NOMO-1 (cell line): ENCODE measurements at regions not wholly inside any gene's neighbourhood (a gene's known extent, or its start where the extent isn't known, plus 50 kb on each side); places are given as distances from the start of the nearest gene placed in this dataset.
"Not testable (repeated sequence)": the region's sequence is repeated elsewhere in the genome, so short reads cannot be mapped to it uniquely, and the experiment has no call there.

ENCODE experiments used
- DNase-seq, 2 experiments: peaks; one replicate each; lab custom pipeline; 2025; ENCODE audit not compliant: unreplicated experiment in 2 of 2; lab: John Stamatoyannopoulos, UW

DNA sequence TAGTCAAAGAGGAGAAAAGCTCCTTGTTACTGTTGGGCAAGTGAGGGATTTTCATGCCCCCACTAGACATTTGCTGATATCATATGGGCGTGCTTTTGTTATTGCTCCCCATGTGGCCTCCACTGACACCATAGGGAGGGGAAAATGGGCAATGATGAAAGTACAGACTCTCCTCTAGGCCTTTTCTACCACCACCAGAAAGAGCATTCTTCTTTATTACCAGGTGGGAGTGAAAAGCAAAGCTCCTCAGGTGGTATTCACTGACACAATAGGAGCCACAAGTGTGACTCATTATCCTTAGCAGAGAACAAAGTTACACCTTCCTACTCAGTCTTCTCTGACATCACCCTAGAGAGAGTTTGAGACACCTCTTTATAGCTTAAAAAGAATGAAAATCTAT lies 667.1 kb downstream of the LTN1 start:
- DNase-seq = no peak

DNA sequence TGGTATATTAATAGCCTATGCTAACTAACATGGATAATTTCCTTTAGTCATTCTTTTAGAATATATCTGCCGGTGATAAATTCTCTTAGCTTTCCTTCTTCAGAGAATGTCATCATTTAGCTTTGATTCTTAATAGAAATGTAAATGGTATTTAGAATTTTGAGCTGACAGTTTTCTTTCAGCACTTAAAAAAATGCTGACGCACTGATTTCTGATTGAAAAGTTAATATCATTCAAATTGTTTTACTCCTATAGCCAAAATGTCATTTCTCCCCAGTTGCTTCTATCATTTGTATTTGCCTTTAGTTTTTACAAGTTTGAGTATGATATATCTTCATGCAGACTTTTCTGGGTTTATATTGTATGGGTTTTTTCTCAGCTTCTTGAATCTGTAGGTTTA lies 668.0 kb downstream of the LTN1 start:
- no peak for DNase-seq

DNA sequence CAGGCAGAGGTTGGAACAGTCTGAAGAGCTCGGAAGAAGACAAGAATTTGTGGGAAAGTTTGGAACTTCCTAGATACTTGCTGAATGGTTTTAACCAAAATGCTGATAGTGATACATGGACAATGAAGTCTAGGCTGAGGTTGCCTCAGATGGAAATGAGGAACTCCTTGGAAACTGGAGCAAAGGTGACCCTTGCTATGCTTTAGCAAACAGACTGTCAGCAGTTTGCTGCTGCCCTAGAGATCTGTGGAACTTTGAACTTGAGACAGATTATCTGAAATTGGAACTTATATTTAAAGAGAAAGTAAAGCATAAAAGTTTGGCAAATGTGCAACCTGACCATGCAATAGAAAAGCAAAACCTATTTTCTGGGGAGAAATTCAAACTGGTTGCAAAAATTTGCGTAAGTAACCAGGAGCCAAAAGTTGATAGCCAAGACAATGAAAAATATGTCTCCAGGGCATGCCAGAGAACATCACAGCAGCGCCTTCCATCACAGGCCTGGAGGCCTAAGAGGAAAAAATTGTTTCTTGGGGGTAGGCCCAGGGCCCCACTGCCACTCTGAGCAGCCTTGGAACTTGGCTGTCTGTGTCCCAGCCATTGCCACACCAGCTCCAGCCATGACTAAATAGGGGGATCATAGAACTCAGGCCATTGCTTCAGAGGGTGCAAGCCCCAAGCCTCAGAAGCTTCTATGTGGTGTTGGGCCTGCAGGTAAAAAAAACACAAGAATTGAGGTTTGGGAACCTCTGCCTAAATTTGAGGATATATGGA lies 675.3 kb downstream of the LTN1 start:
- DNase-seq = no peak

DNA sequence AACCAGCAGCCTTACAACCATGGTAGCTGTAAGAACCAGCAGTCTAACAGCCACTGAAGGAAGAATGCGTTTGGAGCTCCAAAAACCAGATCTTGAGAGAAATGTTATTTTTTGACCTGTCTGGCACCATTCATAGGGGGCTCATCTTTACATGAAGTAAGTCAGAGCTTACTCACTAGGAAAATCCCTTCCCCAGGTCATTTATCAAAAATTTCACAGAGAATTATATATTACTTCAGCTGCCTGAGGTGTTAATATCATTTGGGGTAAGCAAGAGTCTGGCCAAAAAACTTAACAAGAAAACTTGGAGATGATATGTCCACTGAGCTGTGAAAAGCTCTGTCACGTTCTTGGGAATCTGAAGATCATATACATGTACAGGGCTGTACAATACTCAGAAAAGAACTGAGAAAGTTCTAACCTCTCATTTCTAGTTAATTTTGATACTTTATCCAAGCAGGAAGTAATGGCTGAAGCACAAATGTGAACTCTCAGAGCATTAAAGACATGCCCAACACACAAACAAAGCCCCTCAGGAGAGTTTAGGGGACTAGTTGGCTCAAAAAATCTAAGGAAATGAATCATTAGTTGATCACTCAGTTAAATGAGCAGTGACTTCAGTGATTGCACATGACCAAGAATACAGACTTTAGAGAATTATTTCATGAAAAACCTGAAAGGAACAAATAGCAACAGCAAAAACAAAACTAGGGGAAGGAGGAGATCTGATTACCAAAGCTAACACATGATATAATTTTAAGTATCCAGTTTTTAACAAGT lies 681.1 kb downstream of the LTN1 start:
- DNase-seq = no peak

DNA sequence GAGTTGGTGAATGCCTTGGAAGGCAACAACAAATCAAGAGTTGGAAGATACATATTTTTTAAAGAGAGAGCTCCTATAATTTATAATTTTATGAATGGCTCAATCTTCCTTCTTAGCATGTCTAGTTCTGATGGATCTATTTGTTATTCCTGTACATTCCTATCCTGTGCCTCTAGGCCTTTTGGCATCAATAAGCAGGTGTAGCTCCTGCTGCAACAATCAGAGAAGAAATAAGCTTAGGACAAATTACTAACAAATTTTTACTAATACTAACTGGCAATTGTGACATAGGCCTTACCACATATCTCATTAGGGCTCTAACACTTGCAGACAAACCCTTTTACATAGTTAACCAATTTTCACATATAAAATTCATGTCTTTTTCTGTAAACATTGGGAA lies 682.0 kb downstream of the LTN1 start:
- DNase-seq = no peak

DNA sequence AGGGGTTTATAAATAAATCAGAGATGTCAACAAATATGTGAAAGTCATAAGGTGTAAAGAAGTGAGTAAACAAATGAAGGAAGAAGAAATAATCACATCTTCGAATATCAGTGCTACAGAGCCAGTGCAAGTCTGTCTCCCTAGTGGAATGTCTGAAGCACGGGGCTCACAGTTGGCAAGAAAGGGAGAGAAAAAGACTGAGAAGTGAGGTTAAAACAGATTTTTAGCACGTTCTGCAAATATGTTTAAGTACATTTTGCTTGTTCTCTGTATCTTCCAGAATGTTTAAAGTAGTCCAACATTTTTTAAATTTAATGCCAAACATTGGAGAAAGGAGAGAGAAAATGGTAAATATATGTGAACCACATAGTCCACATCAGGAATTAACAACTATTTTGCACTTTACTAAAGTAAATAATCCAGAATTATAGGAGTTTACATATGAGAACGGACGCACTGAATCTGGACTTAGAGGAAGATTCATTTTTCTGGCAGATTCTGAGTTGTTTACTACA lies 682.4 kb downstream of the LTN1 start:
- no peak for DNase-seq

DNA sequence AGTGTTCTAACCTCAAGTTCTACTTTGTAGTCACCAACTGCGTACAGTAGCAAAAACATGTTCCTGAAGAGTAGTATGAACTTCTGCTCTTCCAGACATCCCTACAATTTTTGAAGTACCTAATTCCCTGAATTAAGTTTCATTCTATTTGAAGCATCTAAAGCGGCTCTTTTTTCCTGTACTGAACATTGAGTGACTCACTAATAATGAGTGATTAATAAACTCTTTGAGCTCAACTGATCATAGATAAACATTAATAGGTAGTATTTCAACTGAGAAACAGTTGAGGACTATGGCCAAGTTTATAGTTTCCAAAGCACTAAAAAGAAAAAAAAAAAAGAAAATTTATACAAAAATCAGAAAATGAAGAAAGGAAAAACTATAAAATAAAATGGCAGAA lies 683.1 kb downstream of the LTN1 start:
- no peak for DNase-seq

DNA sequence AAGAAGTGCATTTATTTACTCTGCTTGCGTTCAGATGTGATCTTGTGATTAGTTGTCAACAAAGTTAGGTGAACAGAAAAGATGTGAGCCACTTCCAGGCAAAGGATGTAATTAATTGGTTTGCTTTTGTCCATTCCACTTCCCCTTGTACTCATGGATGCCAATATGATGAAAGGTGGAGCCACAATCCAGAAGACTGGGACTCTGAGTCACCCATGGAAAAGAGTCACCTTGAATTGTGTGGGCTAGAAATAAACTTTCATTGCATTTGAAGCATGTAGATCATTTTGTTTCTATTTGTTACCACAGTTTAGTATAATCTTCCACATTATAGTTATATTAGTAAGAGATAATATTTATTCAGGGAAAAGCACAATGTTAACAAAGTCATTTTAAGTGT lies 684.2 kb downstream of the LTN1 start:
- DNase-seq = no peak

DNA sequence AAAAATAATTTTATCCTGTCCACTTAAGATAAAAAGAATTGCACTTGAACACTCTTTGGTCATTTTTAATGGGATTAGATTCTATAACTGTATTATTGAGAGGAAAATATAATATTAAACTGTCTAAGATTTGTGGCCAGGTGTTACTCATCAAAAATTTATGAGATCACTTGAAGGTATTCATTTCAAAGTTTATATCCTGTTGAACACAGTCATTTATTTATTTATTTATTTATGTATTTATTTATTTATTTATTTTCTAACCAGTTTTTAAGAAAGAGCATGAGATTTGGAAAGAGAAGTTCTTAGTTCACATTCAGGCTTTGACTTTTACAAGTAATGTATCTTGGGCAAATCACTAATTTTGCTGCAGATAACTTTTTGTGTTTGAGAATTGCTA lies 692.7 kb downstream of the LTN1 start:
- DNase-seq = no peak

DNA sequence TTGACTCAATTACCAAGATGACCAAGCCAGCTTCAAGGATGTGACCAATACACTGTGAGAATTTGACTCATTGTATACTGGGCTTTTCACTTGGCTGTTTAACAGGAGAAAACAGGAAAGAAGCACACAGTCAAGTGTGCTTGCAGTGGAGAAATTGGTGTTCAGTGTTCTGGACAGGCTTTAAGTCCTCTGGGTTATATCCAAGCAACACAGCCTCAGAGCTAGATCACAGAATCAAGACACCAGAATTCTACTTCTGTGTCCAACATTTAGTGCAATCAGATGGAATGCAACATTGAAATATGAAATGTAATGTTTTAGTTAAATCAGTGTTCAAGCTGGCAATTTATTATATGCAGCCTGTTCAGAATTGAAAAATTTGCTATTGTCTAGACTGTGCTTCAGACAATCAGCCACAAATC lies 694.4 kb downstream of the LTN1 start:
- DNase-seq = no peak

DNA sequence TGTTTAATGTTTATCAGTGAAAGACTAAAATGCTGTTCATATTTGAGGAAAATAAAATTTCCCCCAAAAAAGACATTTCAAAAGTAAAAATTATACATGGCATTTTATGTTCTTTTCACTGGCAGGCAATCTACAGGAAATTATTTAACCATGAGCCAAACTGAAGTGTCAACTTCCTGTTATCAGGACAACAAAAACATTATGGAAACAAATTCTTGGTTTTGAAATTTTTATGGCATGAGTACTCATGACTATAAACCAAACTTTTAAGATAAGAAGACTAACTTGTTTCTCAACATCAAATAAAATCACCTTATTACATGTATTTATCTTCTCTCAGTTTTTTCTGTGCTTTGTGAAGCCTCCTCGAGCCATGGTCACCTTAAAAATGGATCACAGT lies 698.6 kb downstream of the LTN1 start:
- no peak for DNase-seq

DNA sequence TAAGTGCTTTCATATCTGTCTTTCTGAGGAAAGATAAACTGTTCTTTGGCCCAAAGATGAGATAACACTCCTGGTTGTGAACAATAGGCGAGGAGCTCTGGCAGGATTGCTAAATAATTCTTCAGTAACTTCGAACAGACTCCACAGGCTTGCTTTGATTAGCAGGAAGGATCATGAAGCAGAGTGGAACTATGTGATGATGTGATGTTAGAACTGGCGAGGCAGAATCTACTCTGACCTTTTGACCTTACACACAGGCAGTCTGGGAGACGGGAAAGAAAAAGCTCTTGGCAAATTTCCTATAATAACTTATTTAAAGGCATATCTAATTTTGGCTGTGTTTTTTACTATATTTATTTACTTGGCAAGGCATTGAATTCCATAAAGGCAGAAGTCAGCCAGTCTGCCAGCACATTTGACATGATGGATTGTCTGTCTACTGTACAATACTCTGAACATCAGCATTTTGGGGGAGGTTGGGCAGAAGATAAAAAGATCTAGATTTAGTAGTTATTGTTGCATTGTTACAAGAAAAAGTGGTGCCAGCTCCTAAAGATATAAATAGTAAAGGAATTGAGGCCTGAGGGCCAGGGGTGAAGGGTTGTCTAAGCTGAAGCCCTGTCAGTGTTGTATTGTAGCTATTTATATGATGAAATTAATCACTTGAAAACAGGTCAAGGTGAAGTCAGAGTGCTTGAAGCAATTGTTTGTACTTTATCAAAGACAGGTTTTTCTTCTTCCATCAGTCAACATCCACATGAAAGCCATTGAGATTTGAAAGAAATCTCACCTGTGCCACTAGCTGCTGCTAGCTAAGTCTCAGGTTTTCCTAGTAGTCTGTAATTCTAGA lies 708.8 kb downstream of the LTN1 start:
- DNase-seq = no peak

DNA sequence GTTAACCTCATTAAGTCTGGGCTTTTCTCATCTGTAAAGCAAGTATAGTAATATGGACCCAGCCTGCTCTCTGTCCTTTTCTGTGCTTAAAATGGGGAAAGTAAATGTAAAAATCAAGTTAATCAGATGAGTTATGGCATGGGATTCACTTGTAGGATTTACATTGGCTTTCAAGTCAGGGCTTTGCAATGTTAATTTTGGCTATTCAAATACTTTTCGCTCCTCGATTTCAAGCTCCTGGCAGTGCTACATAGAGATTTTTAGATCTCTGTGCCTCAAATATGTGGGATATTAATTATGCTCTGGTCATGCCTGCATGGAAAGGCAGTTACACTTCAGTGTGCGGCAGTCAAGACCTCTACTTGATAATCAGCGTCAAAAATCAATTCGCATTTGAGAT lies 709.8 kb downstream of the LTN1 start:
- DNase-seq = no peak

DNA sequence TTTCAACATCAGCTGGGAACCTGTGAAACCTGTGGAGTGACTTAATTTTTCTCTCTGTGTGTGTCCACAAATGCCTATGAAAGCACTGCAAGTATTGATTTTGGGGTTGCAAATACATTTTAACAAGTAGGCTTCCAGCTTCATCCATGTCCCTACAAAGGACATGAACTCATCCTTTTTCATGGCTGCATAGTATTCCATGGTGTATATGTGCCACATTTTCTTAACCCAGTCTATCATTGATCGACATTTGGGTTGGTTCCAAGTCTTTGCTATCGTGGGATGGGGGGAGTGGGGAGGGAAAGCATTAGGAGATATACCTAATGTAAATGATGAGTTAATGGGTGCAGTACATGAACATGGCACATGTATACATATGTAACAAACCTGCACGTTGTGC lies 711.3 kb downstream of the LTN1 start:
- DNase-seq = not testable (repeated sequence)

DNA sequence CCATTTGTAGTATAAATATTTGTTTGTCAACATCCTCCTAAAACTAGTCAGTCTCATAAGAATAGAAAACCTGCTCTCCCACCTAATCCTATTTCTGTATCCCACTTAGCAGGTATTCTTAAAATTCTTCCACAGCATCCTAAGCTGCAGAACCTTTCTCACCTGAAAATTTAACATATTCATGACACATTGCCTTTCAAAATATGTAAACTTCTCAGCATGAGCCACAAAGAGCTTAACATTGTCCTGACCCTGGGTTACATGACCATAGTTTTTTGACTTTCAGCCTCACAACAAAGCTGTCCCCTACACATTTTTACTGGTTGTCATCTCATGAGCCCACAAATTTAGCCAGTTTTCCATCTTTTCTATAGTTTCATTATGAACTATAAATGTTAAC lies 712.1 kb downstream of the LTN1 start:
- DNase-seq = no peak

DNA sequence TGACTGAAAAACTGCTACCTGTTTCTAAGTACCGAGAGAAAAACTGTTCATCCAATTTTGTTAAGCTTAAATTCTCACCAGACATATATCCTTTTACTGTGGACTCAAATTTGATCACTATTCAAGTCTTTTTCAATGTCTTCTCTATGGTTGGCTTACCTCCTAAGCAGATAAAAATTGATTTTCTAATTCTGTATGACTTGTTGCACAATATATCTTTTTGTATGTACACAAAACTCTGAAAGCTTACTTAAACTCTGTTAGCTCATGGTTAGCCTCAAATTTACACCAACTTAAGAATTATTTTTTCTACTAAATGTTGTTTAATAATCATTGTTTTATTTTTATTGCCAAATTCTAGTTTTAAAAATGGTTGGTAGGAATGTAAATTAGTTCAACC lies 715.4 kb downstream of the LTN1 start:
- DNase-seq = no peak

DNA sequence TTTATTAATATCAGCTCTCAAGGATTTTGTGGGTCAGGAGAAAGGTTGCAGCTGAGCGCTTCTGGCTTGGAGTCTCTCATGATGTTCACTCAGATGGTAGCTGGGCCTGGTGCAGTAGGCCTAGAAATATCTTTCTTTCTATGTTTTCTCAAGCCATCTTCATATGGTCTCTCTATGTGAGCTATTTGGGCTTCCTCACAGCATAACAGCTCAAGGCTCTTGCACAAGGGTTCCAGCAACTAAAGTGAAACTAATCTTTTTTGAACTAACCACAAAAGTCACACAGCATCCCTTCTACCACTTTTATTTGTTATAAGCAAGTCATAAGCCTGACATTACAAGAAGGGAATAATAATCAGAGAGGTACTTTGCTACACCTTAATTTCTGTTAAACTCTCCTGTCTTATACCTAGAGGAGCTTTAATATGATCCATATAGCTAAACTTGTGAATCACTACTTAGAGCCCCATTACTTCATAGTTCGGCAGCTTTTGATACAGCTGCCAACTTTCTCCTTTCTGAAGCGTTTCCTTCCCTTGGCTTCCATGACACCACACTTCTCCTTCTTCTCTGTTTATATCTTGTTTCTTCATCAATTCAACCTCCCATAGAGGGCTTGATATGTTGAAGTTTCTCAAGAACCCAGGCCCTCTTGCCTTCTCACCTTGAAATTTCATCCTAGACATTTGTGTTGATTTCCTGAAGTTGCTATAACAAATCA lies 720.2 kb downstream of the LTN1 start:
- peak; percentile 17 to 41 for DNase-seq

DNA sequence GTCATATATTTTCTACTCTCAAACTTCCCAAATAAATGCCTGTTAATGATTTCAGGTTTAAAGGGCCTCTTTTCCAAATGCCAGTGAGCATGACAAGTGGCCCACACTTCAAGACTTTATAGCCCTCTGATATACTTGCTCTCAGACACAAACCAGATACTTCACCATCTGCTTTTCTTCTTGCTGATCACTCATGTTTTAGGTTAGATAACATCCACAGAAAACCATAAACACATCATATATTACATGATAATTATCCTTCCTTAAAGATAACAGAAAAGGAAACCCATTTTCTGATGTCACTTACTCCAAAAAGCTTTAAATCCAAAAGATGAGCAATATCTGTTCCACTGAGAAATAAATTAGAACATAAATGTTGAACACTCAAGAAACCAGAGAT lies 723.5 kb downstream of the LTN1 start:
- DNase-seq = no peak

DNA sequence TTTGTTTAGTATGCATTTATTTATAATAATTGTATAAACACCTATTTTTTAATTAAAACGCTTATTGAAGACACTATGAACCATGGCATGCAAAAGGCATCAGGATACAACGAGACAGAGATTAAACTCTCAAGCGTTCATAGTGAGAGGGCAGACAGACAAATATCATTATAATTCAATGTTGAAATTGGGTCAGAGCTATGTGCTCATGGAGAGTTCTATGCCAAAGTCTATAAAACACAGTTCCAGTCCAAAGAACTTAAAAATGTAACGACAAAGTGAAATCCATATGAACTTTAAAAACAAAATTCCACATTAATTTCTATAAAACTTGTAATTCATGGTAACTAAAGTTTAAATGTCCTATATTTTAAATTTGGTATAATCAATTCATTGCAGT lies 724.0 kb downstream of the LTN1 start:
- DNase-seq = no peak

DNA sequence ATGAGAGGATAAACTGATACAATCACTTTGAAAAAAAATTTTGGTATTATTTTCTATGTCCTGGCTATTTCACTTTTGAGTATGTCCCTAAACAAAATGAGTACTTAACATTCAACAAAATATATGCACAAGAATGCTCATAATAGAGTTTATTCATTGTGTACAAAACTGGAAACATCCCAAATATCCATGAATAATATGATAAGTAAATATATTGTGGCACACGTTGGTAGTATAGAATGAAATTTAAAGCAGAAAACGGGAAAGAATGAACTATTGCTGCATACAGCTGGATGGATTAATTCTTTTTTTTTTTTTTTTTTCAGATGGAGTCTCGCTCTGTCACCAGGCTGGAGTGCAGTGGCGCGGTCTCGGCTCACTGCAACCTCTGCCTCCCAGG lies 725.2 kb downstream of the LTN1 start:
- DNase-seq = no peak

DNA sequence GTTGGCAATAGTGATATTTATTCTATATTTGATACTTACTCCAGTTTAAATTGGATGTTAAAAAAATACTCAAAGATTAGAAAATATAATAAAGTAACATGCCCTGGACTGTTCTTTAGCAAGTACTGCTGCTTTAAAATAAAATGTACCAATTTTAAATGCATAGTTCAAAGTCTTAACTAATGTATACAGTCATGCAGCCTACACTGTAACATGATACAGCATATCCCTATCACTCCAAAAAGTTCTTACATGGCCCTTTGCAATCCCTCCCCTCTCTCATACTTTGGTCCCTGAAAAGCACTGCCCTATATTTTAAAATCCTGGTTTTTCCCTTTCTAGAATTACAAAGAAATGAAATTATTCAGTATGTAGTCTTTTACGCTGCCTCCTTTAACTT lies 726.6 kb downstream of the LTN1 start:
- no peak for DNase-seq
